WTC11 (cell line): ENCODE measurements at regions not wholly inside any gene's neighbourhood (a gene's known extent, or its start where the extent isn't known, plus 50 kb on each side); places are given as distances from the start of the nearest gene placed in this dataset.

Source experiments
- ATAC-seq: fragments of 200-7000 bp; cut with Tn5 transposase; 2 replicates; pipeline ENCODE4 v1.10.0; 2021; ENCODE audit warnings: mild to moderate bottlenecking, moderate library complexity
- CTCF ChIA-PET: fragments of 300-600 bp; sonication (Branson Sonifier 250); formaldehyde crosslinking; loops from one replicate; lab custom pipeline; 2021; ENCODE audit warnings: antibody characterized with exemption; lab: Charles Lee
- POLR2A ChIA-PET: fragments of 350-600 bp; sonication (Branson Sonifier 250); formaldehyde crosslinking; loops from one replicate; lab custom pipeline; 2021; ENCODE audit warnings: antibody characterized with exemption; lab: Charles Lee
- DNase-seq: peaks from one replicate; pipeline ENCODE4 v3.0.0; 2021; ENCODE audit warnings: low spot score
- H3K27ac Mint-ChIP-seq: 2 replicates; pipeline ENCODE4 v1.8.0; 2021; ENCODE audit warnings: mixed read lengths
- H3K27me3 Mint-ChIP-seq: 2 replicates; pipeline ENCODE4 v1.8.0; 2021; ENCODE audit warnings: low read depth, mild to moderate bottlenecking, moderate library complexity, mixed read lengths
- H3K36me3 Mint-ChIP-seq: 2 replicates; pipeline ENCODE4 v1.8.0; 2021; ENCODE audit warnings: mixed read lengths
- H3K4me1 Mint-ChIP-seq: 2 replicates; pipeline ENCODE4 v1.8.0; 2022; ENCODE audit warnings: mixed read lengths
- H3K4me3 Mint-ChIP-seq: 2 replicates; pipeline ENCODE4 v1.8.0; 2021; ENCODE audit warnings: mild to moderate bottlenecking, moderate library complexity, mixed read lengths
- H3K9me3 Mint-ChIP-seq: 2 replicates; pipeline ENCODE4 v1.8.0; 2021; ENCODE audit warnings: mixed read lengths
- ATF1 ChIP-seq: sonication (generic); formaldehyde crosslinking; IDR thresholded peaks from 2 replicates; pipeline ENCODE4 v1.8.1; 2023; ENCODE audit warnings: mild to moderate bottlenecking, moderate library complexity, missing genetic modification reagents
- CREB1 ChIP-seq: sonication (generic); formaldehyde crosslinking; IDR thresholded peaks from 2 replicates; pipeline ENCODE4 v1.8.0; 2023; ENCODE audit warnings: mild to moderate bottlenecking, missing genetic modification reagents
- ETV6 ChIP-seq: sonication (generic); formaldehyde crosslinking; IDR thresholded peaks from 2 replicates; pipeline ENCODE4 v1.8.1; 2022; ENCODE audit warnings: mild to moderate bottlenecking, missing genetic modification reagents
- IRF2 ChIP-seq: sonication (generic); formaldehyde crosslinking; IDR thresholded peaks from 2 replicates; pipeline ENCODE4 v1.8.0; 2022; ENCODE audit warnings: low read depth, missing genetic modification reagents, borderline replicate concordance
- KAT7 ChIP-seq: sonication (generic); formaldehyde crosslinking; IDR thresholded peaks from 2 replicates; pipeline ENCODE4 v1.8.1; 2023; ENCODE audit warnings: missing genetic modification reagents, mild to moderate bottlenecking, borderline replicate concordance
- NFATC4 ChIP-seq: fragments of 250-450 bp; sonication (Bioruptor Pico); IDR thresholded peaks from 2 replicates; pipeline ENCODE4 v1.9.0; 2021; ENCODE audit warnings: mild to moderate bottlenecking
- NR1H2 ChIP-seq: sonication (generic); formaldehyde crosslinking; IDR thresholded peaks from 2 replicates; pipeline ENCODE4 v1.9.0; 2021; ENCODE audit warnings: mild to moderate bottlenecking, moderate library complexity, missing genetic modification reagents
- OVOL2 ChIP-seq: fragments of 250-450 bp; sonication (Bioruptor Pico); IDR thresholded peaks from 2 replicates; pipeline ENCODE4 v1.9.0; 2021; ENCODE audit warnings: mild to moderate bottlenecking, borderline replicate concordance
- PRRX2 ChIP-seq: fragments of 250-450 bp; sonication (Bioruptor Pico); IDR thresholded peaks from 2 replicates; pipeline ENCODE4 v1.8.0; 2021; ENCODE audit warnings: mild to moderate bottlenecking
- RORB ChIP-seq: fragments of 250-450 bp; sonication (Bioruptor Pico); IDR thresholded peaks from 2 replicates; pipeline ENCODE4 v1.9.0; 2021; ENCODE audit warnings: mild to moderate bottlenecking
- SOX15 ChIP-seq: fragments of 250-450 bp; sonication (Bioruptor Pico); IDR thresholded peaks from 2 replicates; pipeline ENCODE4 v1.9.0; 2021; ENCODE audit warnings: mild to moderate bottlenecking
- SP1 ChIP-seq: sonication (generic); formaldehyde crosslinking; conservative IDR thresholded peaks from 2 replicates; pipeline ENCODE4 v1.8.1; 2022; ENCODE audit warnings: missing genetic modification reagents
- ZNF219 ChIP-seq: sonication (generic); formaldehyde crosslinking; IDR thresholded peaks from 2 replicates; pipeline ENCODE4 v1.8.0; 2023; ENCODE audit warnings: missing genetic modification reagents, mild to moderate bottlenecking, borderline replicate concordance
- ZNF671 ChIP-seq: fragments of 250-450 bp; sonication (Bioruptor Pico); IDR thresholded peaks from 2 replicates; pipeline ENCODE4 v1.8.0; 2021; ENCODE audit warnings: mild to moderate bottlenecking
- TF ChIP-seq, protein P1 (sequence below): sonication (generic); formaldehyde crosslinking; IDR thresholded peaks from 2 replicates; pipeline ENCODE4 v1.8.1; 2023; ENCODE audit warnings: mild to moderate bottlenecking, missing genetic modification reagents, borderline replicate concordance
- TF ChIP-seq, protein P2 (sequence below): sonication (generic); formaldehyde crosslinking; IDR thresholded peaks from 2 replicates; pipeline ENCODE4 v1.8.1; 2023; ENCODE audit warnings: mild to moderate bottlenecking, missing genetic modification reagents
- TF ChIP-seq, protein P3 (sequence below): sonication (generic); formaldehyde crosslinking; IDR thresholded peaks from 2 replicates; pipeline ENCODE4 v1.8.1; 2022; ENCODE audit warnings: low read depth, missing genetic modification reagents, borderline replicate concordance
- TF ChIP-seq, protein P4 (sequence below): sonication (generic); formaldehyde crosslinking; IDR thresholded peaks from 2 replicates; pipeline ENCODE4 v1.8.1; 2022; ENCODE audit warnings: mild to moderate bottlenecking, moderate library complexity, missing genetic modification reagents

DNA sequence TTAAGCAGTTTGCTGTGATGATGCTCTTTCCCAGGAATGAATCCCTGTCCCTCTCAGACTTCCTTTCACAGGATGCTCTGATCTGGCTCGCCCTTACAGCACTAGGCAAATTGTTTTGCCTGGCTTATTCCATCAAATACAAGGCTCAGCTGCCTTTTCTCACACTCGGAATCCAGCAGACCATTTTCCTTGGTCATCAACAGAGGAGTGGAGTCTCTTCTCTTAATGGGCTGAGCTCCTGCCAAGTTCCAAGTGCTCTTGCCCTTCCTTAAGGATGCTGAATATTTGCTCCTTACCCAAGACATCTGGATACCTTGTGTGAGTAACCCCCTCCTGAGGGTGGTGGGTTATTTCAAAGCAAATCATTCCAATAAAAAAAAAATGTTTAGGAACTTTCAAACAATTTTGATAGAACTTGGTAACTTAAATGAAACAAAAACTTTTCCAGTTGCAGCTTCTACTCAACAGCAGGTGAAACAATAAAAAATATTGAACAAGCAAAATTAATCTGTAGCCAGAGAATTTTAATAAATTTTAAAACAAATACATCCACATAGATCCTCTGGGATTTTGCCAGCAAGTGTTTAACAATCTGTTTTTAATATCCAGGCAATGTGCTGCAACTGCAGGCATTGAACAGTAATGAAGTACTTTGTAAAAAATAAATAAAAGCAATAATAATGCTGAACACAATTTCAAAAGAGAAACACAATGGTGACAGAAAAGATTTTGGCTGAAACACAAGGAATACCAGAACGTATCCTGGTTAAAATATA lies 264.0 kb upstream of the FAR2 start:
- no peak for DNase-seq
- POLR2A ChIA-PET, result no interaction called here
- H3K36me3 Mint-ChIP-seq, result no peaks in the 10 kb centered on the region
- no peak overlapping the region for H3K27ac Mint-ChIP-seq
- CTCF ChIA-PET, result interaction anchor here (1.1 kb wide), 1 partner anchor 12 kb away, joined by 3 read pairs; no protein-coding TSS in a partner anchor
- TF ChIP-seq PRRX2 (no peak), CREB1 (CRISPR knock-in tag) (no peak)
- no peak overlapping the region for H3K4me3 Mint-ChIP-seq
- no peaks in the 10 kb centered on the region for H3K9me3 Mint-ChIP-seq
- H3K27me3 Mint-ChIP-seq, result no peaks in the 10 kb centered on the region
- no peak for ATAC-seq
- no peaks in the 10 kb centered on the region for H3K4me1 Mint-ChIP-seq

DNA sequence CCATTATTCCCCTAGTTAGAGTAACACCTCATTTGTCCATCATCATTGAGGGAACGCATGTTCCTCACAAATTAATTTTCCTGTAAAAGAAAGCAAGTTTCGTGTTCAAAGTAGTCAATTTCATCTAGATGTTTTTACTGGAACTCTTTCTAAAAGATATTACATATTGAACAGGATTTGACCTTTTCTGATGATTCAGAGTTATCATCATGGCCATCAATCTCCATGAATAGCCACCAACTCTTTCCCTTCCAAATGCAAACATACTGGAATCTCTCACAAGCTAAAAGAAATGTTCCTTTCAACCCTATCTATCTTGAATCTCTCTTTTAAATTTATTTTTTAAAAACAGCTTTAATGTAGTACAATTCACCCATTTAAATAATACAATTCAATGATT lies 263.1 kb upstream of the FAR2 start:
- Mint-ChIP-seq H3K27ac (no peak overlapping the region), H3K27me3 (no peaks in the 10 kb centered on the region), H3K4me1 (0 out of 2 replicates have a peak, but pooled peaks cover 3% of the 10 kb centered on the region), H3K4me3 (no peak overlapping the region), H3K9me3 (no peaks in the 10 kb centered on the region), H3K36me3 (no peaks in the 10 kb centered on the region)
- DNase-seq, result no peak
- POLR2A ChIA-PET, result no interaction called here
- ATAC-seq, result no peak
- TF ChIP-seq, protein P1, sequence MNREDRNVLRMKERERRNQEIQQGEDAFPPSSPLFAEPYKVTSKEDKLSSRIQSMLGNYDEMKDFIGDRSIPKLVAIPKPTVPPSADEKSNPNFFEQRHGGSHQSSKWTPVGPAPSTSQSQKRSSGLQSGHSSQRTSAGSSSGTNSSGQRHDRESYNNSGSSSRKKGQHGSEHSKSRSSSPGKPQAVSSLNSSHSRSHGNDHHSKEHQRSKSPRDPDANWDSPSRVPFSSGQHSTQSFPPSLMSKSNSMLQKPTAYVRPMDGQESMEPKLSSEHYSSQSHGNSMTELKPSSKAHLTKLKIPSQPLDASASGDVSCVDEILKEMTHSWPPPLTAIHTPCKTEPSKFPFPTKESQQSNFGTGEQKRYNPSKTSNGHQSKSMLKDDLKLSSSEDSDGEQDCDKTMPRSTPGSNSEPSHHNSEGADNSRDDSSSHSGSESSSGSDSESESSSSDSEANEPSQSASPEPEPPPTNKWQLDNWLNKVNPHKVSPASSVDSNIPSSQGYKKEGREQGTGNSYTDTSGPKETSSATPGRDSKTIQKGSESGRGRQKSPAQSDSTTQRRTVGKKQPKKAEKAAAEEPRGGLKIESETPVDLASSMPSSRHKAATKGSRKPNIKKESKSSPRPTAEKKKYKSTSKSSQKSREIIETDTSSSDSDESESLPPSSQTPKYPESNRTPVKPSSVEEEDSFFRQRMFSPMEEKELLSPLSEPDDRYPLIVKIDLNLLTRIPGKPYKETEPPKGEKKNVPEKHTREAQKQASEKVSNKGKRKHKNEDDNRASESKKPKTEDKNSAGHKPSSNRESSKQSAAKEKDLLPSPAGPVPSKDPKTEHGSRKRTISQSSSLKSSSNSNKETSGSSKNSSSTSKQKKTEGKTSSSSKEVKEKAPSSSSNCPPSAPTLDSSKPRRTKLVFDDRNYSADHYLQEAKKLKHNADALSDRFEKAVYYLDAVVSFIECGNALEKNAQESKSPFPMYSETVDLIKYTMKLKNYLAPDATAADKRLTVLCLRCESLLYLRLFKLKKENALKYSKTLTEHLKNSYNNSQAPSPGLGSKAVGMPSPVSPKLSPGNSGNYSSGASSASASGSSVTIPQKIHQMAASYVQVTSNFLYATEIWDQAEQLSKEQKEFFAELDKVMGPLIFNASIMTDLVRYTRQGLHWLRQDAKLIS (CRISPR knock-in tag), result no peak
- TF ChIP-seq IRF2 (CRISPR knock-in tag), result no peak
- no peak for TF ChIP-seq ZNF219 (CRISPR knock-in tag)
- no peak for TF ChIP-seq OVOL2 (CRISPR knock-in tag)
- CTCF ChIA-PET, result no interaction called here

DNA sequence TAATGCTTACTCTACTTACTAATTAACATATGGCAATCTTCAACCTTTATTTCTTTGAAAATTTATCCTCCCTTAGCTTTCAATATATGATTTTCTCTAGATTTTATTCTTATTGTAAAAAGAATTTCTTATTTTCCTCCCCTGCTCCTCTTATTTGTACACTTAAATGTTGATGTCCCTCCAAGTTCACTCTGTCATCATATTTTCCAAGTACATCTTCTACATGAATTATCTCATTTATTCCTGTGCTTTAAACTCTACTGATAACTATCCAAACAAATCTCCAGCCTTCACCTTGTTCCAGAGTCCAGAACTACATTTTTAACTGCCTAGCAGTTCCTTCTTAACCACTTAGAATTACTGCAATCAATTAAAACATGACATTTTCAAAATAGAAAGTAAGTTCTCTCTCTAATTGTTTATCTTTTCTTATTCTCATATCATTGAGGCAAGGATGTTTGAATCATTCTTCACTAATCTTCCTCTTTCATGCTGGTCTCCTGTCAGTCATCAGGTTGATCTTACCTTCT lies 261.6 kb upstream of the FAR2 start:
- no peak overlapping the region for H3K27ac Mint-ChIP-seq
- ChIA-PET CTCF (no interaction called here), POLR2A (no interaction called here)
- H3K9me3 Mint-ChIP-seq, result no peaks in the 10 kb centered on the region
- no peak for ATAC-seq
- no peak for TF ChIP-seq KAT7 (CRISPR knock-in tag)
- TF ChIP-seq SOX15 (CRISPR knock-in tag), result no peak
- TF ChIP-seq NR1H2, result no peak
- no peak for TF ChIP-seq NFATC4 (CRISPR knock-in tag)
- TF ChIP-seq, protein P2, sequence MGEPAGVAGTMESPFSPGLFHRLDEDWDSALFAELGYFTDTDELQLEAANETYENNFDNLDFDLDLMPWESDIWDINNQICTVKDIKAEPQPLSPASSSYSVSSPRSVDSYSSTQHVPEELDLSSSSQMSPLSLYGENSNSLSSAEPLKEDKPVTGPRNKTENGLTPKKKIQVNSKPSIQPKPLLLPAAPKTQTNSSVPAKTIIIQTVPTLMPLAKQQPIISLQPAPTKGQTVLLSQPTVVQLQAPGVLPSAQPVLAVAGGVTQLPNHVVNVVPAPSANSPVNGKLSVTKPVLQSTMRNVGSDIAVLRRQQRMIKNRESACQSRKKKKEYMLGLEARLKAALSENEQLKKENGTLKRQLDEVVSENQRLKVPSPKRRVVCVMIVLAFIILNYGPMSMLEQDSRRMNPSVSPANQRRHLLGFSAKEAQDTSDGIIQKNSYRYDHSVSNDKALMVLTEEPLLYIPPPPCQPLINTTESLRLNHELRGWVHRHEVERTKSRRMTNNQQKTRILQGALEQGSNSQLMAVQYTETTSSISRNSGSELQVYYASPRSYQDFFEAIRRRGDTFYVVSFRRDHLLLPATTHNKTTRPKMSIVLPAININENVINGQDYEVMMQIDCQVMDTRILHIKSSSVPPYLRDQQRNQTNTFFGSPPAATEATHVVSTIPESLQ (CRISPR knock-in tag), result no peak
- TF ChIP-seq SP1 (CRISPR knock-in tag), result no peak
- TF ChIP-seq ETV6 (CRISPR knock-in tag), result no peak
- TF ChIP-seq, protein P3, sequence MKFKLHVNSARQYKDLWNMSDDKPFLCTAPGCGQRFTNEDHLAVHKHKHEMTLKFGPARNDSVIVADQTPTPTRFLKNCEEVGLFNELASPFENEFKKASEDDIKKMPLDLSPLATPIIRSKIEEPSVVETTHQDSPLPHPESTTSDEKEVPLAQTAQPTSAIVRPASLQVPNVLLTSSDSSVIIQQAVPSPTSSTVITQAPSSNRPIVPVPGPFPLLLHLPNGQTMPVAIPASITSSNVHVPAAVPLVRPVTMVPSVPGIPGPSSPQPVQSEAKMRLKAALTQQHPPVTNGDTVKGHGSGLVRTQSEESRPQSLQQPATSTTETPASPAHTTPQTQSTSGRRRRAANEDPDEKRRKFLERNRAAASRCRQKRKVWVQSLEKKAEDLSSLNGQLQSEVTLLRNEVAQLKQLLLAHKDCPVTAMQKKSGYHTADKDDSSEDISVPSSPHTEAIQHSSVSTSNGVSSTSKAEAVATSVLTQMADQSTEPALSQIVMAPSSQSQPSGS (CRISPR knock-in tag), result no peak
- no peak for TF ChIP-seq RORB (CRISPR knock-in tag)
- no peak for TF ChIP-seq ZNF671
- TF ChIP-seq, protein P4, sequence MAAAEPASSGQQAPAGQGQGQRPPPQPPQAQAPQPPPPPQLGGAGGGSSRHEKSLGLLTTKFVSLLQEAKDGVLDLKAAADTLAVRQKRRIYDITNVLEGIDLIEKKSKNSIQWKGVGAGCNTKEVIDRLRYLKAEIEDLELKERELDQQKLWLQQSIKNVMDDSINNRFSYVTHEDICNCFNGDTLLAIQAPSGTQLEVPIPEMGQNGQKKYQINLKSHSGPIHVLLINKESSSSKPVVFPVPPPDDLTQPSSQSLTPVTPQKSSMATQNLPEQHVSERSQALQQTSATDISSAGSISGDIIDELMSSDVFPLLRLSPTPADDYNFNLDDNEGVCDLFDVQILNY, result no peak
- no peak for TF ChIP-seq ATF1 (CRISPR knock-in tag)
- TF ChIP-seq, all 79 proteins: peak for 0
- Mint-ChIP-seq H3K36me3 (no peaks in the 10 kb centered on the region), H3K4me1 (0 out of 2 replicates have a peak, but pooled peaks cover 4% of the 10 kb centered on the region), H3K27me3 (no peaks in the 10 kb centered on the region), H3K4me3 (no peak overlapping the region)
- DNase-seq, result no peak
